Sigmoid colon (tissue), 6 donors: ENCODE measurements at regions not wholly inside any gene's neighbourhood (a gene's known extent, or its start where the extent isn't known, plus 50 kb on each side); places are given as distances from the start of the nearest gene placed in this dataset.
"Not testable (repeated sequence)": the region's sequence is repeated elsewhere in the genome, so short reads cannot be mapped to it uniquely, and the experiment has no call there.

Experiments
- DNase-seq: peaks from one replicate; pipeline ENCODE4 v3.0.0-alpha.2; 2019
- H3K27ac ChIP-seq, 4 donors: fragments of 200-600 bp; sonication (generic); one replicate each; pipeline ENCODE4 v1.5.1; 2016 to 2019; ENCODE audit warnings: mild to moderate bottlenecking in 1 of 4
- H3K27me3 ChIP-seq, 3 donors: fragments of 200-600 bp; sonication (generic); one replicate each; pipeline ENCODE4 v1.5.1; 2019; ENCODE audit warnings: mild to moderate bottlenecking in 1 of 3
- H3K36me3 ChIP-seq, 4 donors: fragments of 200-600 bp; sonication (generic); one replicate each; pipeline ENCODE4 v1.5.1; 2016 to 2019
- H3K4me1 ChIP-seq, 4 donors: fragments of 200-600 bp; sonication (generic); one replicate each; pipeline ENCODE4 v1.5.1; 2017 to 2019
- H3K4me3 ChIP-seq, 4 donors: fragments of 200-600 bp; sonication (generic); one replicate each; pipeline ENCODE4 v1.5.1; 2017 to 2019; ENCODE audit warnings: mild to moderate bottlenecking in 2 of 4, moderate library complexity in 1 of 4
- H3K9me3 ChIP-seq, 4 donors: fragments of 200-600 bp in 3 of 4; sonication (generic) in 3 of 4; one replicate each; pipeline versions ENCODE4 v1.5.1 to v1.6.1; 2013 to 2019
- CTCF ChIP-seq, 4 experiments: fragments of 450-650 bp in 3 of 4; fragments of 200-600 bp in 1 of 4; IDR thresholded peaks; one replicate each; pipeline ENCODE4 v1.5.1; 2016 to 2019; ENCODE audit warnings: antibody characterized with exemption in 4 of 4, mild to moderate bottlenecking in 3 of 4, moderate library complexity in 2 of 4
- EP300 ChIP-seq, 4 donors: sonication (generic); formaldehyde crosslinking; IDR thresholded peaks; one replicate each; pipeline ENCODE4 v1.6.1; 2017; ENCODE audit warnings: antibody characterized with exemption in 4 of 4
- POLR2A ChIP-seq, 2 donors: fragments of 450-650 bp; IDR thresholded peaks; one replicate each; pipeline ENCODE4 v1.6.1; 2016; ENCODE audit warnings: antibody characterized with exemption in 2 of 2, mild to moderate bottlenecking in 2 of 2, moderate library complexity in 2 of 2
- POLR2AphosphoS5 ChIP-seq, 4 donors: sonication (generic); formaldehyde crosslinking; IDR thresholded peaks; one replicate each; pipeline ENCODE4 v1.6.1; 2017; ENCODE audit warnings: antibody characterized with exemption in 4 of 4
- WGBS, 2 donors: extraction: QIAGEN DNeasy Blood & Tissue Kit; methylation state at CpG; one replicate each; pipeline ENCODE4 v1.1.7; 2013; 5-methylcytosine and 5-hydroxymethylcytosine counted together
- intact Hi-C: fragments of 100-400 bp; cut with DNase I; formaldehyde crosslinking; loops from one replicate; pipeline ENCODE4 v1.15.1; 2023
- donor health status: healthy with polysubstance abuse.
- donor health status: healthy.

GRCh38 chr9:21533597-21533996, 51.5 kb upstream of the IFNE start:
- DNase-seq: no peak
- intact Hi-C loops: no loop called here
- H3K27me3 ChIP-seq: no peaks in the 10 kb centered on the region
- no peaks in the 10 kb centered on the region for H3K36me3 ChIP-seq
- no peaks in the 10 kb centered on the region for H3K4me1 ChIP-seq
- no peak overlapping the region for H3K4me3 ChIP-seq
- TF ChIP-seq POLR2AphosphoS5 (IDR thresholded peaks at IDR 0.05): no peak
- no peak for TF ChIP-seq CTCF (IDR thresholded peaks at IDR 0.05)
- TF ChIP-seq EP300 (IDR thresholded peaks at IDR 0.05): no peak
- no peak for TF ChIP-seq POLR2A (IDR thresholded peaks at IDR 0.05)
- 59 to 62% methylated on average over 4 of the region's 4 CpGs for WGBS, 2 donors
- no peak overlapping the region for H3K27ac ChIP-seq
- H3K9me3 ChIP-seq: peaks cover 0 to 4% (median 1%) of the 10 kb centered on the region in 4 donors

GRCh38 chr9:21535396-21535795, 53.3 kb upstream of the IFNE start:
- Histone ChIP-seq H3K4me1 (no peaks in the 10 kb centered on the region), H3K36me3 (no peaks in the 10 kb centered on the region), H3K9me3 (peaks cover 0 to 2% (median 0%) of the 10 kb centered on the region in 4 donors), H3K27ac (no peak overlapping the region), H3K27me3 (no peaks in the 10 kb centered on the region), H3K4me3 (no peak overlapping the region)
- whole genome bisulfite sequencing, 2 donors: 91 to 92% methylated on average over 2 of the region's 2 CpGs
- no peak for DNase-seq
- intact Hi-C loops: no loop called here
- no peak for TF ChIP-seq POLR2A (IDR thresholded peaks at IDR 0.05)
- TF ChIP-seq CTCF (IDR thresholded peaks at IDR 0.05): no peak
- no peak for TF ChIP-seq POLR2AphosphoS5 (IDR thresholded peaks at IDR 0.05)
- no peak for TF ChIP-seq EP300 (IDR thresholded peaks at IDR 0.05)

GRCh38 chr9:21542787-21543186, 60.7 kb upstream of the IFNE start:
- Histone ChIP-seq H3K4me3 (no peak overlapping the region), H3K27me3 (no peaks in the 10 kb centered on the region), H3K4me1 (no peaks in the 10 kb centered on the region), H3K27ac (no peak overlapping the region), H3K9me3 (no peaks in the 10 kb centered on the region), H3K36me3 (no peaks in the 10 kb centered on the region)
- TF ChIP-seq POLR2AphosphoS5 (IDR thresholded peaks at IDR 0.05) (no peak), EP300 (IDR thresholded peaks at IDR 0.05) (no peak), CTCF (IDR thresholded peaks at IDR 0.05) (no peak), POLR2A (IDR thresholded peaks at IDR 0.05) (no peak)
- intact Hi-C loops: no loop called here
- no peak for DNase-seq
- 48 to 66% methylated on average over 2 of the region's 2 CpGs for WGBS, 2 donors

GRCh38 chr9:21543187-21543586, 61.1 kb upstream of the IFNE start:
- TF ChIP-seq EP300 (IDR thresholded peaks at IDR 0.05) (no peak), CTCF (IDR thresholded peaks at IDR 0.05) (no peak)
- Histone ChIP-seq H3K4me3 (no peak overlapping the region), H3K4me1 (no peaks in the 10 kb centered on the region), H3K36me3 (no peaks in the 10 kb centered on the region), H3K9me3 (no peaks in the 10 kb centered on the region), H3K27me3 (no peaks in the 10 kb centered on the region), H3K27ac (no peak overlapping the region)
- intact Hi-C loops: no loop called here
- DNase-seq: no peak
- 20 to 65% methylated on average over 4 of the region's 4 CpGs for WGBS, 2 donors

GRCh38 chr9:21543816-21544215, 61.7 kb upstream of the IFNE start:
- intact Hi-C loops, H3K9me3 ChIP-seq, H3K4me3 ChIP-seq, H3K36me3 ChIP-seq, DNase-seq, H3K4me1 ChIP-seq, H3K27ac ChIP-seq, H3K27me3 ChIP-seq: not testable (repeated sequence)
- 80 to 87% methylated on average over 4 of the region's 4 CpGs for WGBS, 2 donors
